ENCODE measurements at regions not wholly inside any gene's neighbourhood (a gene's known extent, or its start where the extent isn't known, plus 50 kb on each side); places are given as distances from the start of the nearest gene placed in this dataset.

GRCh38 chr6:134683783-134684422 lies 266.0 kb downstream of the ALDH8A1 start:
- Mint-ChIP-seq H3K9me3 (ENCODE audit: unreplicated experiment) (no peaks in the 10 kb centered on the region), H3K36me3 (ENCODE audit: unreplicated experiment) (no peaks in the 10 kb centered on the region), H3K27me3 (ENCODE audit: unreplicated experiment) (no peaks in the 10 kb centered on the region), H3K27ac (ENCODE audit: unreplicated experiment) (no peak overlapping the region), H3K4me3 (ENCODE audit: unreplicated experiment) (no peak overlapping the region), H3K4me1 (ENCODE audit: low read depth, unreplicated experiment) (no peaks in the 10 kb centered on the region)
- DNase-seq, result no peak
- TF ChIP-seq CTCF (IDR thresholded peaks at IDR 0.05; ENCODE audit: partially characterized antibody, unreplicated experiment), result no peak

DNA sequence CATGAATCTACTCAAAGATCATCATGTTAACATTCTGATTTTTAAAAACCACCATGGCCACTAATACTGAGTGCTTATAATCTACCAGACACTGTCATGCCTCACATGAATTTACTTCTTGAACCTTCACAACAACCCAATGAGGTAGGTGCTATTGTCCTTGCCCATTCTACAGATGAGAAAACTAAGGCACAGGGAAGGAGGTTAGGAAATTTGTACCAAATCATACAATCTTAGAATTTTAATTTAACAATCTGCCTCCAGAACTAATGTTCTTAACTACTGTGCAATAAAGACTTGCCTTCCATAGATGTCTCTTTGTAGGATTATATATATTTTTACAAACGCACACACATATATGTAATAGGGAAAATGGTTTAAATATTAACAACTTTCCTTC lies 269.5 kb downstream of the ALDH8A1 start:
- H3K27ac Mint-ChIP-seq (ENCODE audit: unreplicated experiment), result no peak overlapping the region
- H3K27me3 Mint-ChIP-seq (ENCODE audit: unreplicated experiment), result no peaks in the 10 kb centered on the region
- no peaks in the 10 kb centered on the region for H3K36me3 Mint-ChIP-seq (ENCODE audit: unreplicated experiment)
- DNase-seq, result no peak
- no peaks in the 10 kb centered on the region for H3K9me3 Mint-ChIP-seq (ENCODE audit: unreplicated experiment)
- no peak for TF ChIP-seq CTCF (IDR thresholded peaks at IDR 0.05; ENCODE audit: partially characterized antibody, unreplicated experiment)
- no peak overlapping the region for H3K4me3 Mint-ChIP-seq (ENCODE audit: unreplicated experiment)
- H3K4me1 Mint-ChIP-seq (ENCODE audit: low read depth, unreplicated experiment), result no peaks in the 10 kb centered on the region

GRCh38 chr6:134680021-134680420 lies 269.9 kb downstream of the ALDH8A1 start:
- Mint-ChIP-seq H3K36me3 (ENCODE audit: unreplicated experiment) (no peaks in the 10 kb centered on the region), H3K4me3 (ENCODE audit: unreplicated experiment) (no peak overlapping the region), H3K9me3 (ENCODE audit: unreplicated experiment) (no peaks in the 10 kb centered on the region), H3K4me1 (ENCODE audit: low read depth, unreplicated experiment) (no peaks in the 10 kb centered on the region), H3K27ac (ENCODE audit: unreplicated experiment) (no peak overlapping the region), H3K27me3 (ENCODE audit: unreplicated experiment) (no peaks in the 10 kb centered on the region)
- no peak for TF ChIP-seq CTCF (IDR thresholded peaks at IDR 0.05; ENCODE audit: partially characterized antibody, unreplicated experiment)
- no peak for DNase-seq

DNA sequence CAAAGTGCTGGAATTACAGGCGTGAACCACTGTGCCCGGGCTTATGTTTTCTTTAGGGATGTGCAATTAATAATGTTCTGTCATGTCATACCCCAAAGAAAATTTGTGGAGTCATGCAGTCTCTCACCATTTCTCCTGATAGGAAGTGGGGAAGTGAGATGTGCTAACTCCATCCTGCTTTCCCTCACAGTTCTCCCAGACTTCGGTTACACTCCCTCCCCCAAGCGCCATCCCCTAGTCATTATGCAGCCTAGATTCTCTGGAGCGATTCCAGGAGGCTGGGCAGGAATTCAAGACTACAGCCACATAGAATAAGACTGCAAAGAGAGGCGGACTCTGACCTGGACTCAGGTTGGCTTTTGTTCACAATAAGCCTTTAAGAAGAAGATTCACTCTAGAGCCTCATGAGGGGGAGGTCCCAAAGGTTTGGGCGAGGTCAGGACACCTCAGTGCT lies 271.4 kb downstream of the ALDH8A1 start:
- Mint-ChIP-seq H3K27me3 (ENCODE audit: unreplicated experiment) (no peaks in the 10 kb centered on the region), H3K27ac (ENCODE audit: unreplicated experiment) (no peak overlapping the region), H3K9me3 (ENCODE audit: unreplicated experiment) (no peaks in the 10 kb centered on the region), H3K36me3 (ENCODE audit: unreplicated experiment) (no peaks in the 10 kb centered on the region), H3K4me3 (ENCODE audit: unreplicated experiment) (no peak overlapping the region), H3K4me1 (ENCODE audit: low read depth, unreplicated experiment) (no peaks in the 10 kb centered on the region)
- DNase-seq, result no peak
- TF ChIP-seq CTCF (IDR thresholded peaks at IDR 0.05; ENCODE audit: partially characterized antibody, unreplicated experiment), result no peak

GRCh38 chr6:134676307-134677281 lies 273.3 kb downstream of the ALDH8A1 start:
- no peaks in the 10 kb centered on the region for H3K9me3 Mint-ChIP-seq (ENCODE audit: unreplicated experiment)
- no peaks in the 10 kb centered on the region for H3K27me3 Mint-ChIP-seq (ENCODE audit: unreplicated experiment)
- no peak for DNase-seq
- H3K36me3 Mint-ChIP-seq (ENCODE audit: unreplicated experiment), result no peaks in the 10 kb centered on the region
- H3K4me1 Mint-ChIP-seq (ENCODE audit: low read depth, unreplicated experiment), result no peaks in the 10 kb centered on the region
- H3K4me3 Mint-ChIP-seq (ENCODE audit: unreplicated experiment), result no peak overlapping the region
- no peak overlapping the region for H3K27ac Mint-ChIP-seq (ENCODE audit: unreplicated experiment)
- no peak for TF ChIP-seq CTCF (IDR thresholded peaks at IDR 0.05; ENCODE audit: partially characterized antibody, unreplicated experiment)

All from glutamatergic neuron (in vitro differentiated cells).